SU-DHL-6 (cell line): ENCODE measurements at regions not wholly inside any gene's neighbourhood (a gene's known extent, or its start where the extent isn't known, plus 50 kb on each side); places are given as distances from the start of the nearest gene placed in this dataset.

Experiments
- H2AFZ ChIP-seq: fragments of 200-600 bp; sonication (generic); 2 replicates; pipeline ENCODE4 v1.6.1; 2014; ENCODE audit warnings: low read depth, mild to moderate bottlenecking, moderate library complexity, mixed read lengths, antibody characterized with exemption, low read length; ENCODE audit not compliant: severe bottlenecking
- H3F3A ChIP-seq: fragments of 200-600 bp; shearing (Covaris generic); 2 replicates; pipeline ENCODE4 v1.6.0; 2016; ENCODE audit warnings: antibody characterized with exemption, mild to moderate bottlenecking; ENCODE audit not compliant: insufficient read depth
- H3K27ac ChIP-seq: fragments of 200-600 bp; sonication (generic); 2 replicates; pipeline ENCODE4 v1.5.1; 2016; ENCODE audit warnings: low read depth, mild to moderate bottlenecking, low read length, moderate library complexity, mixed read lengths
- H3K27me3 ChIP-seq: fragments of 200-600 bp; sonication (generic), shearing (Covaris generic); 2 replicates; pipeline ENCODE4 v1.6.0; 2014; ENCODE audit warnings: mild to moderate bottlenecking, low read length
- H3K36me3 ChIP-seq: fragments of 200-600 bp; sonication (generic); 2 replicates; pipeline ENCODE4 v1.6.1; 2014; ENCODE audit warnings: mild to moderate bottlenecking, low read length, mixed read lengths
- H3K4me2 ChIP-seq: fragments of 300-600, 200-600 bp; shearing (Covaris generic), sonication (generic); 2 replicates; pipeline ENCODE4 v1.6.0; 2014; ENCODE audit warnings: low read length, low read depth, mild to moderate bottlenecking; ENCODE audit not compliant: poor library complexity, severe bottlenecking
- H3K4me3 ChIP-seq: fragments of 200-600 bp; sonication (generic); 2 replicates; pipeline ENCODE4 v1.5.1; 2014; ENCODE audit warnings: antibody characterized with exemption, low read length, mild to moderate bottlenecking, mixed read lengths; ENCODE audit not compliant: insufficient read depth, poor library complexity, severe bottlenecking
- H3K79me2 ChIP-seq: fragments of 200-600 bp; sonication (generic); 2 replicates; pipeline ENCODE4 v1.6.1; 2014; ENCODE audit warnings: mild to moderate bottlenecking, low read length, moderate library complexity; ENCODE audit not compliant: insufficient read depth
- H3K9ac ChIP-seq: fragments of 200-600 bp; sonication (generic); 2 replicates; pipeline ENCODE4 v1.7.0; 2014; ENCODE audit warnings: mild to moderate bottlenecking, low read length
- H3K9me2 ChIP-seq: fragments of 200-600 bp; sonication (generic); replicated peaks from 2 replicates; pipeline ENCODE4 v1.6.1; 2014; ENCODE audit warnings: low read length; ENCODE audit not compliant: insufficient read depth
- H3K9me3 ChIP-seq: fragments of 200-600 bp; sonication (generic); 2 replicates; pipeline ENCODE4 v1.6.1; 2014; ENCODE audit warnings: low read length, mixed read lengths; ENCODE audit not compliant: insufficient read depth
- H4K20me1 ChIP-seq: fragments of 200-600 bp; sonication (generic); 2 replicates; pipeline ENCODE4 v1.6.1; 2014; ENCODE audit warnings: low read depth, mild to moderate bottlenecking, antibody characterized with exemption, low read length, moderate library complexity, mixed read lengths
- CTCF ChIP-seq: fragments of 200-600 bp; sonication (generic); IDR thresholded peaks from one replicate; pipeline ENCODE4 v1.5.1; 2017; ENCODE audit warnings: antibody characterized with exemption, mild to moderate bottlenecking, low read length, moderate library complexity; ENCODE audit not compliant: insufficient read depth, poor library complexity, severe bottlenecking
- EZH2phosphoT487 ChIP-seq: fragments of 200-600 bp; sonication (generic), shearing (Covaris generic); conservative IDR thresholded peaks from 2 replicates; pipeline ENCODE4 v1.6.1; 2018; ENCODE audit warnings: mild to moderate bottlenecking, antibody characterized with exemption, low read length, moderate library complexity, mixed read lengths

- no peaks in the 10 kb centered on the region for H3K79me2 ChIP-seq
- no peaks in the 10 kb centered on the region for H3K9me3 ChIP-seq
- no peak overlapping the region for H3K9ac ChIP-seq
- H3K36me3 ChIP-seq = no peaks in the 10 kb centered on the region
- no peak overlapping the region for H2AFZ ChIP-seq
- H3F3A ChIP-seq = no peaks in the 10 kb centered on the region
- H3K9me2 ChIP-seq = no peaks in the 10 kb centered on the region
- no peaks in the 10 kb centered on the region for H3K27me3 ChIP-seq
- H4K20me1 ChIP-seq = no peaks in the 10 kb centered on the region
- TF ChIP-seq CTCF = no peak
- no peak for TF ChIP-seq EZH2phosphoT487
- H3K27ac ChIP-seq = no peak overlapping the region
- H3K4me2 ChIP-seq = no peak overlapping the region
- no peak overlapping the region for H3K4me3 ChIP-seq
These were observed 151.8 kb upstream of the GATB start for GRCh38 chr4:151912632-151913031.

- no peak overlapping the region for H3K9ac ChIP-seq
- TF ChIP-seq CTCF (no peak), EZH2phosphoT487 (no peak)
- no peak overlapping the region for H2AFZ ChIP-seq
- no peak overlapping the region for H3K4me3 ChIP-seq
- no peaks in the 10 kb centered on the region for H4K20me1 ChIP-seq
- H3K36me3 ChIP-seq = no peaks in the 10 kb centered on the region
- H3K79me2 ChIP-seq = no peaks in the 10 kb centered on the region
- H3K9me2 ChIP-seq = no peaks in the 10 kb centered on the region
- H3K4me2 ChIP-seq = no peak overlapping the region
- H3F3A ChIP-seq = no peaks in the 10 kb centered on the region
- no peaks in the 10 kb centered on the region for H3K27me3 ChIP-seq
- H3K27ac ChIP-seq = no peak overlapping the region
- no peaks in the 10 kb centered on the region for H3K9me3 ChIP-seq
These were observed 151.2 kb upstream of the GATB start for GRCh38 chr4:151911970-151912369.

GRCh38 chr4:151908734-151909497, 148.1 kb upstream of the GATB start:
- Histone ChIP-seq H3K27ac (no peak overlapping the region), H3K27me3 (no peaks in the 10 kb centered on the region), H3K9me3 (no peaks in the 10 kb centered on the region), H3K4me3 (no peak overlapping the region), H4K20me1 (no peaks in the 10 kb centered on the region), H3F3A (no peaks in the 10 kb centered on the region), H3K4me2 (no peak overlapping the region), H3K36me3 (no peaks in the 10 kb centered on the region), H3K79me2 (no peaks in the 10 kb centered on the region), H3K9ac (no peak overlapping the region), H2AFZ (no peak overlapping the region), H3K9me2 (no peaks in the 10 kb centered on the region)
- TF ChIP-seq CTCF = no peak
- no peak for TF ChIP-seq EZH2phosphoT487
